CD4-positive, alpha-beta T cell (primary cell): ENCODE measurements at regions not wholly inside any gene's neighbourhood (a gene's known extent, or its start where the extent isn't known, plus 50 kb on each side); places are given as distances from the start of the nearest gene placed in this dataset.
A peak's percentile ranks its signal among the peaks of the same experiment; 100 is the strongest.

Experiments
- ATAC-seq: fragments of 200-7000 bp; cut with Tn5 transposase; one replicate; pipeline ENCODE4 v1.10.0; 2022; ENCODE audit warnings: mild to moderate bottlenecking; ENCODE audit not compliant: poor library complexity
- CTCF ChIA-PET: fragments of 350-600 bp; sonication (Branson Sonifier 250); formaldehyde crosslinking; loops from one replicate; lab custom pipeline; 2021; ENCODE audit warnings: antibody characterized with exemption, inconsistent platforms; lab: Charles Lee
- POLR2A ChIA-PET: fragments of 350-600 bp; sonication (Branson Sonifier 250); formaldehyde crosslinking; loops from one replicate; lab custom pipeline; 2021; ENCODE audit warnings: antibody characterized with exemption, inconsistent platforms; lab: Charles Lee
- DNase-seq, 14 experiments: peaks; one replicate each; pipeline ENCODE4 v3.0.0-alpha.2; 2013 to 2020; ENCODE audit warnings: mixed read lengths in 2 of 14
- H3K27ac ChIP-seq, 2 donors: one replicate each; pipeline versions ENCODE4 v1.5.1 to v1.7.0; 2013; ENCODE audit warnings: low read length in 2 of 2, low read depth in 1 of 2, mild to moderate bottlenecking in 1 of 2
- H3K27me3 ChIP-seq, 2 experiments: 1 replicate in 1 of 2; 2 replicates in 1 of 2; pipeline versions ENCODE4 v1.6.1 to v1.7.0; 2013; ENCODE audit warnings: low read length in 2 of 2, control low read depth in 1 of 2, mild to moderate bottlenecking in 1 of 2, moderate library complexity in 1 of 2; ENCODE audit not compliant: insufficient read depth in 2 of 2, control insufficient read depth in 1 of 2
- H3K36me3 ChIP-seq: one replicate; pipeline ENCODE4 v1.6.1; 2013; ENCODE audit warnings: low read length, control low read depth; ENCODE audit not compliant: insufficient read depth
- H3K4me1 ChIP-seq: one replicate; pipeline ENCODE4 v1.6.1; 2013; ENCODE audit warnings: low read length, control low read depth; ENCODE audit not compliant: insufficient read depth
- H3K4me3 ChIP-seq: one replicate; pipeline ENCODE4 v1.5.1; 2013; ENCODE audit warnings: mild to moderate bottlenecking, low read length, moderate library complexity
- H3K9me3 ChIP-seq, 2 experiments: 1 replicate in 1 of 2; 2 replicates in 1 of 2; pipeline versions ENCODE4 v1.6.1 to v1.7.0; 2013; ENCODE audit warnings: low read length in 2 of 2, mild to moderate bottlenecking in 2 of 2, control low read depth in 1 of 2, moderate library complexity in 1 of 2; ENCODE audit not compliant: control insufficient read depth in 1 of 2, insufficient read depth in 1 of 2
- H3K27ac Mint-ChIP-seq: one replicate; pipeline ENCODE4 v1.8.0; 2020; ENCODE audit warnings: mixed read lengths
- H3K27me3 Mint-ChIP-seq: one replicate; pipeline ENCODE4 v1.8.0; 2021; ENCODE audit warnings: mixed read lengths
- H3K36me3 Mint-ChIP-seq: one replicate; pipeline ENCODE4 v1.8.0; 2021; ENCODE audit warnings: low read depth, mixed read lengths
- H3K4me1 Mint-ChIP-seq: one replicate; pipeline ENCODE4 v1.8.0; 2021; ENCODE audit warnings: low read depth, mixed read lengths
- H3K4me3 Mint-ChIP-seq: one replicate; pipeline ENCODE4 v1.8.0; 2020; ENCODE audit warnings: mild to moderate bottlenecking, mixed read lengths
- H3K9me3 Mint-ChIP-seq: one replicate; pipeline ENCODE4 v1.8.0; 2020; ENCODE audit warnings: mixed read lengths
- CTCF ChIP-seq: fragments of 200-600 bp; IDR thresholded peaks from one replicate; pipeline ENCODE4 v1.8.0; 2022; ENCODE audit warnings: antibody characterized with exemption, mild to moderate bottlenecking
- intact Hi-C, 2 experiments: fragments of 100-400 bp; cut with DNase I in 1 of 2; cut with micrococcal nuclease in 1 of 2; formaldehyde crosslinking; loops; one replicate each; pipeline versions ENCODE4 v1.15.1 to v1.9.0; 2023 to 2025; cut with DNase I, micrococcal nuclease

- peaks cover 1% of the 10 kb centered on the region for H3K4me1 ChIP-seq
- Mint-ChIP-seq H3K4me3 (no peak overlapping the region), H3K27ac (no peak overlapping the region), H3K4me1 (no peaks in the 10 kb centered on the region), H3K27me3 (no peaks in the 10 kb centered on the region), H3K36me3 (no peaks in the 10 kb centered on the region), H3K9me3 (no peaks in the 10 kb centered on the region)
- no peaks in the 10 kb centered on the region for H3K9me3 ChIP-seq
- no peaks in the 10 kb centered on the region for H3K27me3 ChIP-seq
- CTCF ChIA-PET, result interaction anchor here (1.0 kb wide), 1 partner anchor 313 kb away, joined by 3 read pairs; no protein-coding TSS in a partner anchor
- peak in 1 of 14 experiments; percentile 8 for DNase-seq
- no peak for ATAC-seq
- POLR2A ChIA-PET, result no interaction called here
- intact Hi-C loops, result loop anchor here in 1 of 2 experiments (10.0 kb wide), 1 partner anchor 243 kb away; no protein-coding TSS in a partner anchor
- no peaks in the 10 kb centered on the region for H3K36me3 ChIP-seq
- no peak overlapping the region for H3K27ac ChIP-seq
- H3K4me3 ChIP-seq, result no peak overlapping the region
- TF ChIP-seq CTCF, result no peak
These were observed 56.1 kb downstream of the RMI2 start for GRCh38 chr16:11401161-11402050.

- DNase-seq (peak in 1 of 14 experiments; percentile 8), ATAC-seq (no peak)
- Mint-ChIP-seq H3K9me3 (no peaks in the 10 kb centered on the region), H3K4me3 (no peak overlapping the region), H3K4me1 (no peaks in the 10 kb centered on the region), H3K27ac (no peak overlapping the region), H3K36me3 (no peaks in the 10 kb centered on the region), H3K27me3 (no peaks in the 10 kb centered on the region)
- CTCF ChIA-PET, result interaction anchor here (1.0 kb wide), 1 partner anchor 312 kb away, joined by 3 read pairs; no protein-coding TSS in a partner anchor
- H3K4me3 ChIP-seq, result no peak overlapping the region
- H3K4me1 ChIP-seq, result no peaks in the 10 kb centered on the region
- no peak overlapping the region for H3K27ac ChIP-seq
- POLR2A ChIA-PET, result interaction anchor here (0.5 kb wide), 1 partner anchor 312 kb away, joined by 3 read pairs; no protein-coding TSS in a partner anchor
- TF ChIP-seq CTCF, result no peak
- no peaks in the 10 kb centered on the region for H3K36me3 ChIP-seq
- no peaks in the 10 kb centered on the region for H3K9me3 ChIP-seq
- intact Hi-C loops, result loop anchor here in 1 of 2 experiments (10.0 kb wide), 1 partner anchor 243 kb away; no protein-coding TSS in a partner anchor
- H3K27me3 ChIP-seq, result no peaks in the 10 kb centered on the region
These were observed 56.9 kb downstream of the RMI2 start for GRCh38 chr16:11402051-11402744.

GRCh38 chr16:11402745-11403533 is 57.7 kb downstream of the RMI2 start:
- intact Hi-C loops, result loop anchor here in 1 of 2 experiments (10.0 kb wide), 1 partner anchor 242 kb away; no protein-coding TSS in a partner anchor

More at GRCh38 chr16:11402745-11403533, 57.7 kb downstream of the RMI2 start:
- Histone ChIP-seq H3K9me3 (no peaks in the 10 kb centered on the region), H3K4me1 (no peaks in the 10 kb centered on the region), H3K36me3 (no peaks in the 10 kb centered on the region), H3K27ac (no peak overlapping the region), H3K4me3 (no peak overlapping the region), H3K27me3 (no peaks in the 10 kb centered on the region)
- no peak overlapping the region for H3K27ac Mint-ChIP-seq
- no peak for TF ChIP-seq CTCF
- DNase-seq (peak in 1 of 14 experiments; percentile 6), ATAC-seq (no peak)
- ChIA-PET POLR2A (interaction anchor here (0.5 kb wide), 1 partner anchor 311 kb away, joined by 3 read pairs; no protein-coding TSS in a partner anchor), CTCF (interaction anchor here (1.0 kb wide), 1 partner anchor 311 kb away, joined by 3 read pairs; no protein-coding TSS in a partner anchor)
- no peaks in the 10 kb centered on the region for H3K27me3 Mint-ChIP-seq
- no peaks in the 10 kb centered on the region for H3K36me3 Mint-ChIP-seq
- no peaks in the 10 kb centered on the region for H3K4me1 Mint-ChIP-seq
- no peaks in the 10 kb centered on the region for H3K9me3 Mint-ChIP-seq
- no peak overlapping the region for H3K4me3 Mint-ChIP-seq
